Breast epithelium (tissue), 3 donors: ENCODE measurements at regions not wholly inside any gene's neighbourhood (a gene's known extent, or its start where the extent isn't known, plus 50 kb on each side); places are given as distances from the start of the nearest gene placed in this dataset.

Experiments
- CTCF ChIP-seq, 3 donors: fragments of 450-650 bp; IDR thresholded peaks; one replicate each; pipeline ENCODE4 v1.5.1; 2016 to 2017; ENCODE audit warnings: antibody characterized with exemption in 3 of 3, mild to moderate bottlenecking in 3 of 3, moderate library complexity in 3 of 3
- POLR2A ChIP-seq: fragments of 450-650 bp; IDR thresholded peaks from one replicate; pipeline ENCODE4 v1.6.1; 2016; ENCODE audit warnings: antibody characterized with exemption, mild to moderate bottlenecking, moderate library complexity

- TF ChIP-seq CTCF (IDR thresholded peaks at IDR 0.05), result no peak
- TF ChIP-seq POLR2A, result no peak
Measured at GRCh38 chr10:110389255-110389654, 84.5 kb upstream of the SMNDC1 start.
